Osteoblast (primary cell): ENCODE measurements at regions not wholly inside any gene's neighbourhood (a gene's known extent, or its start where the extent isn't known, plus 50 kb on each side); places are given as distances from the start of the nearest gene placed in this dataset.

Experiments
- DNase-seq: peaks from one replicate; pipeline ENCODE4 v3.0.0; 2011; ENCODE audit warnings: low spot score, mixed read lengths; ENCODE audit not compliant: insufficient read length; ENCODE audit errors: missing footprints
- H2AFZ ChIP-seq: 2 replicates; pipeline ENCODE4 v1.6.0; 2011; ENCODE audit warnings: mild to moderate bottlenecking, low read length
- H3K27ac ChIP-seq: 2 replicates; pipeline ENCODE4 v1.5.1; 2011; ENCODE audit warnings: mild to moderate bottlenecking, low read depth, low read length, moderate library complexity
- H3K27me3 ChIP-seq: 2 replicates; pipeline ENCODE4 v1.6.0; 2012; ENCODE audit warnings: mild to moderate bottlenecking, control low read depth, inconsistent platforms, low read length, moderate library complexity; ENCODE audit not compliant: insufficient read depth
- H3K36me3 ChIP-seq: 2 replicates; pipeline ENCODE4 v1.5.1; 2011; ENCODE audit warnings: mild to moderate bottlenecking, low read length, control low read depth, moderate library complexity; ENCODE audit not compliant: insufficient read depth
- H3K4me1 ChIP-seq: 2 replicates; pipeline ENCODE4 v1.5.1; 2011; ENCODE audit warnings: mild to moderate bottlenecking, low read length, control low read depth, moderate library complexity; ENCODE audit not compliant: insufficient read depth
- H3K4me2 ChIP-seq: 2 replicates; pipeline ENCODE4 v1.6.0; 2011; ENCODE audit warnings: mild to moderate bottlenecking, low read length; ENCODE audit not compliant: insufficient read depth
- H3K4me3 ChIP-seq: fragments of 200-600 bp; sonication (generic); 3 replicates; pipeline ENCODE4 v1.5.1; 2012; ENCODE audit warnings: mild to moderate bottlenecking, low read length, inconsistent platforms; ENCODE audit not compliant: insufficient read depth
- H3K79me2 ChIP-seq: 2 replicates; pipeline ENCODE4 v1.6.0; 2012; ENCODE audit warnings: mild to moderate bottlenecking, low read length, control low read depth, inconsistent platforms; ENCODE audit not compliant: insufficient read depth
- H3K9me3 ChIP-seq: 2 replicates; pipeline ENCODE4 v1.5.1; 2011; ENCODE audit warnings: low read depth, low read length, control low read depth
- H4K20me1 ChIP-seq: 2 replicates; pipeline ENCODE4 v1.6.0; 2012; ENCODE audit warnings: mild to moderate bottlenecking, low read length, control low read depth; ENCODE audit not compliant: insufficient read depth
- CTCF ChIP-seq: IDR thresholded peaks from 2 replicates; pipeline ENCODE4 v1.5.1; 2011; ENCODE audit warnings: mild to moderate bottlenecking, low read depth, low read length, moderate library complexity; ENCODE audit errors: extremely low read depth

GRCh38 chr17:71363661-71364060, 757.2 kb upstream of the SOX9 start:
- no peak for DNase-seq
- Histone ChIP-seq H3K4me2 (no peak overlapping the region), H4K20me1 (no peaks in the 10 kb centered on the region), H3K79me2 (no peaks in the 10 kb centered on the region), H3K9me3 (no peaks in the 10 kb centered on the region), H2AFZ (no peak overlapping the region), H3K27ac (no peak overlapping the region), H3K27me3 (no peaks in the 10 kb centered on the region), H3K36me3 (no peaks in the 10 kb centered on the region), H3K4me3 (no peak overlapping the region), H3K4me1 (peaks cover 9% of the 10 kb centered on the region)
- no peak for TF ChIP-seq CTCF

- DNase-seq: no peak
- Histone ChIP-seq H3K36me3 (no peaks in the 10 kb centered on the region), H3K4me3 (no peak overlapping the region), H2AFZ (no peak overlapping the region), H3K4me1 (no peaks in the 10 kb centered on the region), H3K27ac (no peak overlapping the region), H3K79me2 (no peaks in the 10 kb centered on the region), H4K20me1 (no peaks in the 10 kb centered on the region), H3K9me3 (no peaks in the 10 kb centered on the region), H3K27me3 (no peaks in the 10 kb centered on the region), H3K4me2 (no peak overlapping the region)
- TF ChIP-seq CTCF: no peak
Measured at GRCh38 chr17:71371809-71372208, 749.0 kb upstream of the SOX9 start.

- H3K9me3 ChIP-seq: no peaks in the 10 kb centered on the region
- H3K79me2 ChIP-seq: no peaks in the 10 kb centered on the region
- no peak for DNase-seq
- no peak overlapping the region for H2AFZ ChIP-seq
- H3K4me3 ChIP-seq: no peak overlapping the region
- H3K4me1 ChIP-seq: peaks cover 7% of the 10 kb centered on the region
- no peak overlapping the region for H3K27ac ChIP-seq
- TF ChIP-seq CTCF: no peak
- no peaks in the 10 kb centered on the region for H3K36me3 ChIP-seq
- H3K4me2 ChIP-seq: no peak overlapping the region
- no peaks in the 10 kb centered on the region for H4K20me1 ChIP-seq
- H3K27me3 ChIP-seq: no peaks in the 10 kb centered on the region
Measured at GRCh38 chr17:71375948-71376347, 744.9 kb upstream of the SOX9 start.

- Histone ChIP-seq H3K79me2 (no peaks in the 10 kb centered on the region), H3K4me1 (peaks cover 7% of the 10 kb centered on the region), H3K36me3 (no peaks in the 10 kb centered on the region), H4K20me1 (no peaks in the 10 kb centered on the region), H3K27ac (no peak overlapping the region), H3K9me3 (no peaks in the 10 kb centered on the region), H2AFZ (no peak overlapping the region), H3K4me2 (no peak overlapping the region), H3K4me3 (no peak overlapping the region), H3K27me3 (no peaks in the 10 kb centered on the region)
- TF ChIP-seq CTCF: no peak
- no peak for DNase-seq
Measured at GRCh38 chr17:71376933-71377332, 743.9 kb upstream of the SOX9 start.
